ENCODE measurements at regions not wholly inside any gene's neighbourhood (a gene's known extent, or its start where the extent isn't known, plus 50 kb on each side); places are given as distances from the start of the nearest gene placed in this dataset.
A peak's percentile ranks its signal among the peaks of the same experiment; 100 is the strongest.

DNA sequence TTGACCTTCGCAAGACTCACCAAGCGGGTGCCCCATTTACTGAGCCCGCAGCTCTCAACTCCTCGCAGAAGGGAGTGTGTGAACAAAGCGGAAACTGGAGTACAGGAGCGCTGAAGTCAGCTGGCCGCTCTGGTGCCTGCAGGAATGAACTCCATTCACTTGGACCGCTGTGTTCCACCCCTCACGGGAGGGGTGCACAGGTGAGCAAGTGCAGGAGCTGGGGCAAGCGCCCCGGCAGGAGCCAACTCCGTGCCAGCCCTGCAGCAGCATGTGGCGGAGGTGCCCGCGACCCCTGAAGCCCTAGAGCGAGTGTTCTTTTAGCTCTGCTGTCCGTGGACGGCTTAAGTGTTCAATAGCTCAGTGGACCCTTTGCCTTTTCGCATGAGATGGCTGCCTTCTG, 471.6 kb upstream of the ADGRL4 start:
- no peak for DNase-seq (ENCODE audit: low spot score)

DNA sequence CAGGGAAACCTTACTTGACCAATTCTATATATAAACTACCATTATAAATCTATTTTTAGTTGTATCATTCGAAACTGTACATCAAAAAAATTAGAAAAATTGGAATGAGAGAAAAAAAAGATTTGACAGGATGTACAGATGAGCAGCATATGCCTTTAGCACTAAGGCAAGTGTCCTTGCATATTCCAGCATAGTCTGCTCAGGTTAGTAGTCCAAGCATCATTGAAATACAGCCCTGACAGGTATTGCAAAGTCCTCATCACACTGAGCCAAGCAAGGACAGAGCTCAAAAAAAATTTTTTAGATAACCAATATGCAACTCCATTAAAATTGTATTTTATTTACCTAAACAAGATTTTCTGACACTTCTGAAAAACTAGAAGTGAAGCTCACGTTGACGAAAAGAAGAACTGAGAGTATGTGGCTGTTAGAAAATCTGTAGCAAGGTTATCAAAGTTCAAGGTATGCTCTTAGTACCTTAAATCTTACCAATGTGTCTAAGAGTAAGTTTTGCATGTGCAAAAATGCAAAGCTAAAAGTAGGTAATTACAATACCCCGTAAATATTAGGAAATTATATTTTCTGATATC, 465.6 kb upstream of the ADGRL4 start:
- no peak for DNase-seq (ENCODE audit: low spot score)

DNA sequence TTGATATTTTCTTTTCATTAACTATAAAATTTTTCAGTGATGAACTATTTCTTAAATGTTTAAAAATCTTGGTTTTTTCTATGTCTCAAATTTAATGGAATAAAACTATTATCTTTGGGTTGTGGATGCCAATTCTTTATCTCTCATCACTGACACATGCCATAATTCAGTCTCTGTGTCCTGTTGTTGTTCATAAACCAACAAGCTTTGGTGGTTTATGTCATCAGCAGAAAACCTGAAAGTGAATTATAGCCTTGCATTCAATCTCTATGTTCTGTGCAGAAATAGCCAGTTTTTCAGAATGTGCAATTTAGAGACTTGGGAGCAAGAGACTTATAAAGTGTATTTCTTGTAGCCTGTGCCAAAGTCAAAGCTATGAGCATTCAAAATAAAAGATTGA, 462.6 kb upstream of the ADGRL4 start:
- peak; percentile 1 for DNase-seq (ENCODE audit: low spot score)

DNA sequence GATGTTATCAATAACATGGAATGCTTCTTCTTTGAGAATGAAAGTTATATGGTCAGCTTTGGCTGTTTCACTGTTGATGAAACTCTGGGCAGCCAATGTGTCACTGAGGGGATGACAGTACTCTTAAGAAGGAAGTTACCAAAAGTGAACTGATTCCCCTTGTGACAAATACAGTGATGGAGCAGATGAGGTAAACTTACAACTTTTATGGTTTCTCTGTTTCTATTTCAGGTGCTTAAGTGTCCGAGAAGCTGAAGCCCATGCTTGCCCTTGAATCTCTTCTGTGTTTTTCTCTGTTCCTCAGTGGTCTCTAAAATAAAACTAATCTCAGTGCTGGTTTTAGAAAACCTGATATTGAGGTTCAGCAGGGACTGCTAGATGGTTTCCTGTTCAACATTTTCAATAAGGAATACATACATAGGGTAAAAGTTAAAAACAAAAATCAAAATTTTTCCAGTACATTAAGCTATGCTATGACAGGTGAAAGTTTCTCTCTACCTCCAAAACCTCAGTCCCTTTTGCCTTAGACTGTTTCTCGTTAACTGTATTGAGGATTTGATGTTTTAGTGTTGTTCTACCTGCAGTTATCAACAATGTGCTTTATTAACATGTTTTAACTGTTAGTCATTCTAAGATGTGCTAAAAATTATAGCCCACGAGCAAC, 454.4 kb upstream of the ADGRL4 start:
- no peak for DNase-seq (ENCODE audit: low spot score)

DNA sequence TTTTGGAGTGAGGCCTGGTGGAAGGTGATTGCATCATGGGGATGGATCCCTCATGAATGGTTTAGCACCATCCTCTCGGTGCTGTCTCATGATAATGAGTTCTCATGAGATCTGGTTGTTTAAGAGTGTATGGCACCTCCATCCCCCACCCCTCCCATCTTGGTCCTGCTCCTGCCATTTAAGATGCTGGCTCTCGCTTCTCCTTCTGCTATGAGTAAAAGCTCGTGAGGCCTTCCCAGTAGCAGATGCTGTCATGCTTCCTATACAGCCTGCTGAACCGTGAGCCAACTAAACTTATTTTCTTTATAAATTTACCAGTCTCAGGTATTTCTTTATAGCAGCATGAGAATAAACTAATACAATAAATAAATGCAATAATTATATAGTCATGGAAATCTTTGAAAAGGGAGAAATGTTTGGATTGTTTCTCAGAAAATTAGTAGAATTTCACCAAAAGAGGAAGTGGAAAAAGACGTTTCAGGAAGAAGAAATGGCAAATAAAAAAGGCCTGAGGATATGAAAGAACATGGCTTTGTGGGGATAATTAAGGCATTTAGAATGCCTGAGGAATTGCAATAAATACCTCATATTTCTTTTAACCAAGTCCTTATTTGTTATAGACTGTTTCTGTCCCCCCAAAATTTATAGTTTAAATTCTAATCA, 451.2 kb upstream of the ADGRL4 start:
- DNase-seq (ENCODE audit: low spot score), result no peak

DNA sequence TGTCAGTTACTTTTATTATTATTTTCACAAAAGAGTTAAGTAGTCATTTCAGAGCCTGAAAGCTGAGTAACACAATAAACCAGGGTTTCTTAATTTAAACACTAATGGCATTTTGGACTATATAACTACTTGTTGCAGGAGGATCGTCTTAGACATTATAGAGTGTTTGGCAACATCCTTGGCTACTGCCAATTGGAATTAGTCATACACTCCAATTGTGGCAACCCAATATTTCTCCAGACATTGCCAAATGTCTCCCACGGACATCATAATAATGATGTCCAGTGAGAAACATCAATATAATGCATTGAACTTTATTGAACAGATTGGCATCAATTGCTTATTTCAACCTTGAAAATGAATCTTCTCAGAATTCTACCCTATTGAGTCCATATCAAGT, 441.9 kb upstream of the ADGRL4 start:
- no peak for DNase-seq (ENCODE audit: low spot score)

DNA sequence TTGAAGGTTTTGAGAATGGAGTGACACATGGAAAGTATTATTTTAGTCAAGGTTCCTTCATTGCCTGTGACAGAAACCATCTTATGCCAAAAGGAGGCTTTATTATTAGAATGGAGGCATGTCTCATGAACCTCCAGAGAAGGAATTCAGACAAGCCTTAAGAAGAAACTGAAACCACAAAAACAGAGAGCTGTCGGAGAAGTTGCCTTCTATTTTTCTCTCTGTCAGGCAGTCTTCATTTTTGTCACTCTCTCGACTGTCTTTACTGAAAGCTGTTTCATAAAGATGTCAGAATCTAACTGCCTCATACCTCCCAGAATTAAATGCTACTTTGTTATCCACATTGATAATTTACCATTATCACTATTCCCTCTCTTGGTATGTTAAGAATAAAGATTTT, 434.7 kb upstream of the ADGRL4 start:
- DNase-seq (ENCODE audit: low spot score), result peak; percentile 5

DNA sequence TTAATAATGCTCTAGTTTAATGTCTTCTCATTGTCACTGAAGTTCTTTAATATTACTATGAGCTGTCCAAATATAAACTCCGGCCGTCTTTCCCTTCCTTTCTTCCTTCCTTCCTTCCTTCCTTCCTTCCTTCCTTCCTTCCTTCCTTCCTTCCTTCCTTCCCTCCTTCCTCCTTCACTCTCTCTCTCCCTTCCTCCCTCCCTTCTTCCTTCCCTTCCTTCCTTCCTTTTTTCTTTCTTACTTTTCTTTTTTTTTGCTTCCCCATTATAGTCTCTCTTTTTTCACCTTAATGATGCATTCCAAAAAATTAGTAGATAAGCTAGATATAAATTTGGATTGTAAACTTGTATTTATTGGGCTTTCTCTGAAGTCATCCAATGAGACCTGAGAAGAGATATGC, 431.0 kb upstream of the ADGRL4 start:
- no peak for DNase-seq (ENCODE audit: low spot score)

DNA sequence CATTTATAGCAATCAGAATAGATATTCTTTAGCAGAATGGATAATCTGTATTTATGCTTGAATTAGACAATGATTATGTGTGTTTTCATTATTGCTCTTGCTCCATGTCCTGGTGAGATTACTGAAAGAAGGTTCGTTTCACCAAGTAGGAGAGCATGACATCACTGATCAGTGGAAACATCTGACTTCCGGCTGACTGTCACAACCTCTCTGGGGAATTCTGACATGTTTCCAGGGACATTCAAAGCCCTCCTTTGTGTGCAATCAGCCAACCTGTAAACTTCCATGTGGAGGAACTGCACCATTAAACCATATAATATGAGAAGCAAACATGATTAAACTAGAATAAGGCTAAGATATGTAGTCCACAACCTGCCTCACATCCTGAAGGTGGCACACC, 424.8 kb upstream of the ADGRL4 start:
- no peak for DNase-seq (ENCODE audit: low spot score)

DNA sequence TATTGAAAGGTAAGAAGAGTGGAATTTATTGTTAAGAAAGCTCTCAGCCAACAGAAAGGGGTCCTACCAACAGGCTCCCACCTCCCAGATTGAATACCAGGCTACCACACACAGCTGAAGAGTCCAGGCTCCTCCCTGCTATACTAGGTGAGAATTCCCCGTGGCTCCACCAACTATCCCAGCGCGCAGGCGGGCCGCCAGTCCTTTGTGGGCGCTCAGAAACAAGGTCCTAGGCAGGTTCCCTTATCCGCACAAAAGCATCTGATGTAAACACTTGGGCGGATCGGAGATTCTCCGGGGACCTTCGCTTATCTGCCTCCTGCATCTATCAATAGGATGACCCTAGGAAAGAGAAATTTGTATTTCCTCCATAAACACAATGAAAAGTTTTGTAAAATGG, 423.9 kb upstream of the ADGRL4 start:
- no peak for DNase-seq (ENCODE audit: low spot score)

DNA sequence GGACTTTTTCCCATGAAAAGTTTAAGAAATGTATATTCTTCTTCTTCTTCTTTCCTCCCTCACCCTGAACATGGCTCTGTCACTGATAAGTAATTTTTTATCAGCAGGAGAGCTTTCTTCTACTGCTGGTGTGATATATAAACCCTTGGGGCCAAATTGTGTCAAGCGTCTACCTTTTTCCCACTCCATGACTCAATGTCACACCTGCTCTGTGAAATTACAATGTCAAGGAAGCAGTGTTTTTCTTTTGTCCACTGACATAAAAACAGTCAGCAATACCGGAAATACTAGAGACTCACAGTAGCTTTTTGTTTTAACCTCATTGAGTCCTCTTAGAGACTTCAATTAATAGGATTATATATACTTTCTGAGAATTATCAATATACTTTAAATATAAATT, 416.2 kb upstream of the ADGRL4 start:
- no peak for DNase-seq (ENCODE audit: low spot score)

DNA sequence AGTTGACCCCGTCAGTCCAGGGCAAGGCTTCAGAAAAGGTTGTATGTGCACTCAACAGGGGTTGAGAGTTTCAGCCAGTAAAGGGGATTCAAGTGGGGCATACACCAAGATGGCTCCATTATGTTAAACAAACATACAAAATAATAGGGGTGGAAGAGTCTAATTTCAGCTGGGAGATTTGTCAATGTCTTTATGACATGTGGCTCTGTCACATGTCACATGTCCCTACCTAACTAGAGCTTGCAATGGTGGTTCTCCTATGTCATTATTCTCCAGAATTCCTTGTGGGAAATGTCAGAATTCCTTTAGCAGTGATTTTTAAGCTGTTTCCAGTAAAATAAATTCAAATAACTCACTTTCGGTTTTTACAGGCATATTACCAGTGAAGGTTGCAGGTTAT, 392.0 kb upstream of the ADGRL4 start:
- DNase-seq (ENCODE audit: low spot score), result no peak

DNA sequence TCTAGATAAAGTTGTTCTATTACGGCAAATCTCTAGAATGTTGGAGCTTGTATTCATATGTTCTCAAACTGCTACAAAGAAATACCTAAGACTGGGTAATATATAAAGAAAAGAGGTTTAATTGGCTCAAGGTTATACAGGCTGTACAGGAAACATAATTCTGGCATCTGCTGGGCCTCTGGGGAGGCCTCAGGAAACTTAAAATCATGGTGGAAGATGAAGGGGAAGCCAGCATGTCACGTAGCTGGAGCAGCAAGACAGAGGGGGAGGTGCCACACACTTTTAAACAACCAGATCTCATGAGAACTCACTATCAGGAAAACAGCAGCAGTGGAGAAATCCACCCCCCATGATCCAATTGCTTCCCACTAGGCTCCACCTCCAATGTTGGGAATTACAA, 390.4 kb upstream of the ADGRL4 start:
- DNase-seq (ENCODE audit: low spot score), result no peak

DNA sequence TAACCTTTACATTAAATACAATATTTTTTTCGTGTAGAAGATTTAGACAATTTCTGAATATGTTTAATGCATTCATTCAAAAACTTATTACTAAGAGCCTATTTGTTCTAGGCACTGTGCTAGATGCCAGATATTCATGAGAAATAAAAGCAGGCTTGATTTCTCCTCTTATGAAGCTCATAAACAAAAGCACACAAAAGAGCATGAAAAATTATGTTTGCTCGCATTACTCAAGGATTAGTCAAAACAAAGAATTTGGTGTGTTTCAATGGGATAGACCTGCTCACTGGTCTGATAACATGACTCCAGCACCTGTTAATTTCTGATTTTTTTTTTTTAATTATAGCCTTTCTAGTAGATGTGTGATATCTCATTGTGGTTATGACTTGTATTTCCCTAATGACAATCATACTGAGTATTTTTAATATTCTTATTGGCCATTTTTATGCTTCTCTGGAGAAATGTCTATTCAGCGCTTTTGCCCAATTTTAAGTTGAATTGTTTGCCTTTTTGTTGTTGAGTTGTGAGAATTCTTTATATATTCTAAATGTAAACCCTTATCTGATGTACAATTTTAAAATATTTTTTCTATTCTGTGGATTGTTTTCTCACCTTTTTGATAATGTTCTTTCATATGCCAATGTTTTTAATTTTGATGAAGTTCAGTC, 382.3 kb upstream of the ADGRL4 start:
- DNase-seq (ENCODE audit: low spot score), result no peak

DNA sequence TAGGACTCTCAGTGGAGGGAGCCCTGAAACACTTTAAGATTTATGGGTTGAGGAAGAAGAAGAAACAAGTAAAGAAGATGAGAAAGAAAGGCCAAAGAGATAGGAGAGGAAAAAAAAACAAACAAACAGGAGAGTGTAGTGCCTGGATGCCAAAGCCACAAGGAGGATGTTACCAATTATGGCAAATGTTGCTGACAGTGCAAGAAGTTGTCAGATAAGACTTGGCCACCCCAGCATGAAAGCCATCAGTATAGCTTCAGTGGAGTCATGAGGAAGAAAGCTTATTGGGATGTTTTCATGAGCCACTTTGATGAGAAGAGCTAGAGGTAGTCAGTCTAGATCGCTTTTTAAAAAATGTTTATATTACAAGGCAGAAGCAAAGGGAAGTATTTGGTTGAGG, 380.2 kb upstream of the ADGRL4 start:
- no peak for DNase-seq (ENCODE audit: low spot score)

DNA sequence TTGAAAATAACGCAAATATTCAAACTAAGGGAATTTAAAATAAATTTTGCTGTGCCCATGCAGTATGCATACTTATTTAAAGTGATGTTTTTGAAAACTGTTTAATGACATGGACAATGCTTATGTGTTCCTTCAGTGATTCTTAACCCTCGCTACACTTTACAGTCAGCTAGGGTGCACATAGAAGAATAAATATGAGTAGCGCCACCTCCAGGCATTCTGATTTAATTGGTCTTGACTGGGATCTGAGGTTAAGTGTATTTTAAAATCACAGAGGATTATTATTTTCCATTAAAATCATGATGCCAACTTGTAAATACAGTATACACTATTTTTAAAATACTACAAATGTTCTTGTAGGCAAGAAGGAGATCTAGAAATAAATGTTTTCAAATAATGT, 373.5 kb upstream of the ADGRL4 start:
- no peak for DNase-seq (ENCODE audit: low spot score)

DNA sequence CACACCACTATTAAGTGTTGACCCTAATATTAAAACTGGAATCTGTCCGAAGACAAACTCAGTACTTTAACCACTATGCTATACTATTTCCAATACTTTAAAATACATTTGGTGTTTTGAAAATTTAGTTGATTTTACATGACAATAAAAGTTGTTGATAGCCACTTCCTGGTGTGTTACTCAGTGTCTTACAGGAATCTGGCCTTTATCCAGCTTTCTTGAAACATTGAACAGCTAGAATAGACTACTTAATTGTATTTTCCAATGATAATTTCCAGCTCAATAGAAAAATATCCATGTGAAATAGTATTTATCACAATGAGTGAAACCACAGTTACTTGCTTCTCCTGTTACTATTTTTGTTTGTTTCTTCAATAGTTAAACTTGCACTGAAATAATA, 369.6 kb upstream of the ADGRL4 start:
- DNase-seq (ENCODE audit: low spot score), result no peak

DNA sequence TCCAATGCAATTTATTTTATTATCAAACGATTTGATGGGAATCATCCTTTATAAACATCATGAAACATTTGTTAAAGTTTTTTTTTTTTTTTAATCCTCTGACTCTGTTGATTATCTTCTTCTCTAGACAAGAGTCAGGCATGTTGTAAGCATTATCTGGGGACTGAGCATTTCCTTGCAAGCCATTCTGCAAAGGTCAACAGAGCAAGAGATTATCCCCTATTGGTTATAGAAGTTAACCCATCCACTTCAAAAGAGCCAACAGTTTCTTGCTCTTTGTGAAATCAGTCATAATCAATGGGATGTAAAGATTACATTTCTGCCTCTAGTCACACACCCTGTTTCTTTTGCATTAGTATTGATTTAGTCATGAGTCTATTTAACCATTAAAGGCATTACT, 368.8 kb upstream of the ADGRL4 start:
- DNase-seq (ENCODE audit: low spot score), result no peak

DNA sequence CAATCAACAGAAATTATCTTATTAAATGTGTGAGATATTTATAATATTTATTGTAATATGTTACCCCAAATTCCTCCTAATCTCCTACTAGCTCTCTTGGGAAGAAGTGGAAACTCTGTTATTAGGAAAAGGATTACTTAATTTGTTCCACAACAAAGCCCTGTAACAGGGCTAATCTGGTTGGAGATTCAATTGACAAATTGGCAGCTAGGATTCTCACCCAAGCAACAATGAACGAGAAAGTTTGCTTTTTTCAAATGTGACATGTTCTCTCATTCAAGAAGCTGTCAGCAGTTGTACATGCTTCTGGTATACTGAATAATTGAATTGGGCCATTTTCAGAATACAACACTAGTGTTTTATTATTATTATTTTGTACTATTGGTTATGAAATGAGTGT, 367.9 kb upstream of the ADGRL4 start:
- DNase-seq (ENCODE audit: low spot score), result no peak

DNA sequence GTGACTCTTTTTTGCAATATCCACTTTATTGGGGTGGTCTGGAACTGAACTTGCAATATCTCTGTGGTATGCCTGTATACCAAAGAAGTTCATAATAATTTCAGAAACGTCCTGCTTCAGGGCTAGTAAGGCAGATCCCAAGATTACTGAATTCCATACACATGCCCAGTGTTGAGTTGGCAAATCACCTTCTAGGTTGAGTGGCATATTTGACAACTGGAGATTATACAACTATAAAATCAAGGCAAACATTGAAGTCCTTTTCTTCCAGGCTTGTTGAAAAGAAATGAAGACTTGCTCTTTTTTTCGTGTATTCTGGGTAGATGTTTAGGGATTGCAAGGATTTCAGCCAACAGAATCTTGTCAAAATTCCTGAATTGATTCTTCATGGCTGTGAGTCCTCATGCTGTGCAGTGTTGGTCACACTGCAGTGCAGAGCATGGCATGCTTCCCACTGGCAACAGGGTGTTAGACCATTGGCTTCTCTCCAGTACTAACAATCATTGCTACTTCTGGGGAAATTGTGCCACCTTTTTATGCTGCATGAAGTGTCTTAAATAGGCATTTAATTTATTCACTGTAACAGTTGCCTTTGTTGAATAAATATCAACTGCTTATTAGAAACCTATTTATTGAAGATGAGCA, 367.1 kb upstream of the ADGRL4 start:
- no peak for DNase-seq (ENCODE audit: low spot score)

DNA sequence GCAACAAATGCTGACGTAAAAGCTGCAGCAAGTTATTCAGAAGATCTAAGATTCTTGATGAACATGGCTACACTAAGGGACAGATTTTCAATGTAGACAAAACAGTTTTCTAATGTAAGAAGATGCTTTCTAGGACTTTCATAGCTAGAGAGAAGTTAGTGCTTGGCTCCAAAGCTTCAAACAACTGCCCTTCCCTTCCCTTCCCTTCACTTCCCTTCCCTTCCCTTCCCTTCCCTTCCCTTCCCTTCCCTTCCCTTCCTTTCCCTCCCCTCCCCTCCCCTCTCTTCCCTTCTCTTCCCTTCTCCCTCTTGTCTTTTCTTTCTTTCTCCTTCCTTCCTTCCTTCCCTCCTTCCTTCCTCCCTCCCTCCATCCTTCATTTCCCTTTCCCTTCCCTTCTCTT, 365.3 kb upstream of the ADGRL4 start:
- DNase-seq (ENCODE audit: low spot score), result no peak

DNA sequence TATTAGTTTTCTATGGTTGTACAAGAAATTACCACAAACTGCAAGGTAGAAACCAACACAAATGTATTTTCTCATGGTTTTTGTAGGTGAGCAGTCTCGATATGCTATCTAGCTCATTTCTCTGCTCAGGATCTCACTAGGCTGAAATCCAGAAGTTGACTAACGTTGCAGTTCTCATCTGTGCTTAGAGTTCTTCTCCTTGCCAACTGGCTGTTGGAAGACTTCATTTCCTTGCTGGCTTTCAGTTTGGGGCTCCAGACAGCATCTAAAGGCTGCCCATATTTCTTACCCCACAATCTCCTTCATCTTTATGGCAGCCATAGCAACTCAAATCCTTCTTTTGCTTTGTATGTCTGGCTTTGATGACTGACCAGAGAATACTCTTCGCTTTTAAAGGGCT, 362.6 kb upstream of the ADGRL4 start:
- no peak for DNase-seq (ENCODE audit: low spot score)
